Activated CD4-positive, alpha-beta T cell treated with anti-CD3 and anti-CD28 coated beads for 1 hour (primary cell): ENCODE measurements at regions not wholly inside any gene's neighbourhood (a gene's known extent, or its start where the extent isn't known, plus 50 kb on each side); places are given as distances from the start of the nearest gene placed in this dataset.

Source experiments
- DNase-seq: peaks from one replicate; pipeline ENCODE4 v3.0.0-alpha.2; 2020

DNA sequence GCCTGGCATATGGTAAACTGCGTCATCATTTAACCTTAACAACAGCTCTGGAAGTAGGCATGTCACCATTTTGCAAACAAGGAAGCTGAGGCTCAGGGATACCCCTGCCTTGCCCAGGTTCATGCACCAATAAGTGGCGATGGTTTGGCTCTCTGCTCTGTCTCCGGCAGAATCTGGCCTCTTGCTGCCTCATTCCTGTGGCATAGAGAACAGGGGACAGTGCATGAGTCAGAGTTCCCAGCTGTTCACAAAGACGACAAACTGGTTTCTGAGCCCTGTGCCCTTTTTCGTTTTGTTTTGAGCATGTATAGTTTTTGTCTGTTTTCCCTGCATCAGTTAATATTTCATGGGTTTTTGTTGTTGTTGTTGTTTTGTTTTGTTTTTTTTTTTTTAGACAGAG lies 236.8 kb downstream of the OPA1 start:
- no peak for DNase-seq

DNA sequence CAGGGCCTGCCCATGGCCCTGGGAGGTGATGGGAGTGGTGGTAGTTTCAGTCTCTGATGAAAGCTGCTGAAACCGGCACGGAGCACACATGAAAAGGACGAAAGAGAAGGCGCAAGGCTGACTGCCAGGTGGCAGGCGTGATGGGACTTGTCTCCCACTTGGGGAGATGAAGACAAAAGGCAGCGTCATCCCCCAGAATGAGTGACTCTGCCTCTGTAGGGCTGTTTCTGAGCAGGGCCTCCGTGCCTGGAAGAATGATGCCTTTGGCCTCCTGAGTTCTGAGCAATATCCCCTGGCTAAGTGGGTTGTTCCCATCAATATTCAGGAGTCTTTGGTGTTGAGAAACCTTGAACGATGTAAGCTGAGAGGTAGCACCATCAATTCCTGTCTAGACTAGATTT lies 237.8 kb downstream of the OPA1 start:
- DNase-seq = no peak

DNA sequence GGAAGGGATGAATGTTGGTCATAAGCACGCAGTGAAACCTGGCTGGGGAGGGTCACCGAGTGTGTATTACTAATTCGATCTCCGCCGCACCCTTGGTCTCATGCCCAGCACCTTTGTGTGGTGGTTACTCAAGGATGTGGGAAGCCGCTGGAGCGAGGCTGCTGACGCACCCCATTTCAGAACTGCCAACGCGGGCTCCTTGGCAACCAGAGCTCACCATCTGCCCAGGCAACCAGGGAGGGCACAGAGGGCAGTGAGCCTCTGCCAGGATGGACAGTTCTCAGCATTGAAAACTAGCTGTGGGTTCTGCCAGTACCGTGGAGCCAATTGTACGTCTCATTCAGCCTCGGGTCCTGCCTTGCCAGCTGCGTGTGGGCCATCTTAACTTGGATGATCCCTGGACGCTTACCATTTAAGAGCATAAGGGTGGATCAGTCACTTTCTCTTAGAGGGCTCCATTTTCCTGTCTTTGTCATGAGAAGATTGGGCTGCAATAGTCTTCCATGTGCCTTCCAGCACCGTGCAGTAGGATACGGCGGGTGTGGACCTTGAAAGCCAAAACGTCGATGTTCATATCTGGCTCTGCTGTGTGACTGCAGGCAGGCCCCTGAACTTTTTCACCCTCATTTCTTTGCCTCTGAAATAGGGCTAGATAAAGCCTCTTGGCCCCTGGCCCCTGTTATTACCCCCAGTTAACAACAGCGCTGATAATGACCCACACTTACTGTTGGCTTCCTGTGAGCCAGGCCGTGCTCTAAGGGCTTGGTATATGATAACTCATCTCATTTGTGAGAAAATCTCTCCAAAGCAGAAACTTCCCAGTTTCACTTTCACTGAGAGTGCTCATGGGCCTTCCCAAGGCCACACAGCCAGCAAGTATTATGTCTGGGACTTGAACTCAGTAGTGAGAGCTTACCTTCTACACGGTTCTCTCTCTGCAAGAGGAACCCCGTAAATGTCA lies 238.8 kb downstream of the OPA1 start:
- no peak for DNase-seq

DNA sequence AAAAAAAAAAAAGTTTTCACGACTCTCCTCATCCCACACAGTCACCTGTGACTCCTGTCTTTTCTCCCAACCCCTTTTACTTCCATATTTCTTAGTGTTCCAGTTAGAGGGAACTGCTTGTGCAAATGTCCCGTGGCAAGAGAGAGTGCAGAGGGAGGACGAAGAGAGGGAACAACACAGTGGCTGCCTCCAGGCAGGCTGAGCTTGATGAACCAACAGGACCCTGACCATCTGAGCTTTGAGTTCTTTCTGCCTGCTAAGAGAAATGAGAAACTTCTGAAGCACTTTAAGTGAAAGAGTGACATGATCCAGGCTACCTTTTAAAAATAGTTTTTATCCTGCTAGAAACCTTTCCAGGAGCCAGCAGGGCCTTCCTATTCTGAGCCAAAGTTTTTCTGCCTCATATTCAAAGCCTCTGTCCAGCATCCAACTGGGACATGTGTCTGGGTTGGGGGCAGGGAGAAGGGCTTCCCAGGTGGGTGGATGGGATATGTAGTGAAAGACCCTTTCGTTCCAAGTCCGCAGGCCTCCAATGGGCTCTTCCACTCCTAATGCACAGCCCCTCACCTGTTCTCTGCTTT lies 239.9 kb downstream of the OPA1 start:
- DNase-seq = no peak

DNA sequence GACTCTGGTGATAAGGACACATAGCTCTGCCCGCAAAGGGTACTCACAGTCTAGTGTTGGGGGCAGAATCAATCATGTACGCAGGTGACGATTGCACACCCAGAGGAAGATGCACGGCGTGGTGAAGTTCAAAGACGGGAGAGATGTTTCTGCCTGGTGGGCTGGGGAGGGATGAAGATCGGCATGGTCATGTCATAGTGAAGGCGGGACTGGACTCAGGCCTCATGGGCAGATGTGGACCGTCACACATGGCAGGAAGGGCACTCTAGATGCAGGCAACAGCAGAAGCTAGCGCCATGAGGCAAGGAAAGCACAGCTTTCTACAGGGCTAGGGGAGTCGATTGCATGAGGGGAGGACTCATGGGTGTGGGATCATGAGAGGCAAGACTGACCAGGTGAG lies 240.6 kb downstream of the OPA1 start:
- DNase-seq = no peak

DNA sequence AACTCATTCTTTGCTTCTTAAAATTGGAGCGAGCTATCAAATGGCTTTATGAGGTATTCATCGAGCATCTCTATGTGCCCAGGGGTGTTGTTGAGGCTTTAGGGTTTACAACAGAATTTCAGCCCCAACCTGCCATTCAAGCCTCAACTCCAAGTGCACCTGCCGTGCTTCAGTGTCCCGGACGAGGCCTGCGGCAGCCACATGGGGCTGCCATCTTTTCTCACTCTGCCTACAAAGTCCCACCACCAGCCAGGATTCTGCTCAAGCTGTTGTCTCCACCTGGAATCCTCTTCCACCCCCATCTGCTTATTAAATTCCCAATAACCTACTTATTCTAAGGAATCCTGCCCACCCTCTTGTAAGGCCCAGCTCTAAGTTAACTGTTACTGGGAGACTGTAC lies 242.4 kb downstream of the OPA1 start:
- DNase-seq = no peak

DNA sequence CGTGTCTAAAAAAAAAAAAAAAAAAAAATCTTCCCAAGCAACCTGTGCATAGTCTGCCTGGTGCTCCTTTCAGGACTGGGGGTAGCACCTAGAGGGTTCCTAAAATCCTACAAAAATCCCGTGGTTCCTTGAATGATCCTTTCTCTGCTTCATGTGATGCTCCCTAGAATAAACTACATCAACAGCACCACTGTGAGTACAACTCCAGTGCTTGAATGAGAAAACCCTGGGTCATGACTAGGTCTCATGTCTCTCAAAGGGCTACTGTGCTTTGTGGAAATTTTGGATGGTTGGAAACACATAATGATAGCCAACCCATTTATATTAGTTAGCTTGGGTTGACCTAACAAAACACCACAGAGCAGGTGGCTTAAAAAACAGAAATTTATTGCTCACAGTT lies 243.5 kb downstream of the OPA1 start:
- DNase-seq = no peak

DNA sequence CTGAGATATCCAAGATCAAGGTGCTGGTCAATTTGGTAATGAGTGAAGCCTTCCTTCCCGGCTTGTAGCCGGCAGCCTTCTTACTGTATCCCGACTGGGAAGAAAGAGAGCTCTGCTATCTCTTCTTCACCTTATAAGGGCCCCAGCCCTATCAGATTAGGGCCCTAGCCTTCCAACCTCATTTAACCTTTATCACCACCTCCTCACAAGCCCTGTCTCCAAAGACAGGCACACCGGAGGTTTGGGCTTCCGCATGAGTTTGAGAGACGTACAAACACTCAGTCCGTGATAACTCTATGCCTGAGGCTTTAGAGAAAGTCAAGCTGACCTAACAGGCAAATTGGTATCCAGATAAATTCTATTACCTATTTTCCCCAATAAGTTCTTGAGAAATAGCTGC lies 243.9 kb downstream of the OPA1 start:
- DNase-seq = no peak

DNA sequence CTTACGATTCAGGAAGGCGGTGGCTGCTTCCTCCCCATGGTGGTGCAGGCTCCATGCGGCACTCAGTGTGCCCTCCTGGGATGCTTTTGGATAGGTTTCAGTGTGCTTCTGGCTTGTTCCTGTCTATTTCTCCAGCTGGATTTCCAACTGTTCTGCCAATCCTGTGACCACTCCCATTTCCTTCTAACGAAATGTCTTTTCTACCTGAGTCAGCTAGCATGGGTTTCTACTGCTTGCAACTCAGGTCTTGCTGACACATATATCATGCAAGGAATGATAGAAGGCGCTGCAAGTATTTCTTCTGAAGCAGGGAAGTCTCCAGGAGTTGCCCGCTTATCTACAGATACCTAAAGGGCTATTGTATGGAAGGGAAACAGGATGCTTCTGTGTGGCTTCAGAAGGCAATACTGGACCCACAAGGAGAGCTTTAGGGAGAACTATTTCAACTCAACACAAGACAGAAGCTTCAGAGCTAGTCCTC lies 244.4 kb downstream of the OPA1 start:
- DNase-seq = no peak

DNA sequence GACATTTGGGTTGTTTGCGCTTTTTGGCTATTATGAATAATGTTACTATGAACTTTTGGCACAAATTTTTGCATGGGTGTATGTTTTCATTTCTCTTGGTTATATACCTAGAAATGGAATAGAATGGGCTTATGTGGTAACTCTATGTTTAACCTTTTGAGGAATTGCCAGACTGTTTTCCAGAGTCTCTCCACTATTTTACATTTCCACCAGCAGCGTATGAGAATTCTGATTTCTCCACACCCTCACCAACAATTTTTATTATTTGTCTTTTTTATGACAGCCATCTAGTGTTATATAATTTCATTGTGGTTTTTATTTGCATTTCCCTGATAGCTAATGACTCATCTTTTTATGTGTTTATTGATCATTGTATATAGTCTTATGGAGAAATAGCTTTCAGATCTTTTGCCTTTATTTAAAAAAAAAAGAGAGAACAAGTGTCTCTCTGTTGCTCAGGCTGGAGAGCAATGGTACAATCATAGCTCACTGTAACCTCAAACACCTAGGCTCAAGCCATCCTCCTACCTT lies 247.2 kb downstream of the OPA1 start:
- no peak for DNase-seq

DNA sequence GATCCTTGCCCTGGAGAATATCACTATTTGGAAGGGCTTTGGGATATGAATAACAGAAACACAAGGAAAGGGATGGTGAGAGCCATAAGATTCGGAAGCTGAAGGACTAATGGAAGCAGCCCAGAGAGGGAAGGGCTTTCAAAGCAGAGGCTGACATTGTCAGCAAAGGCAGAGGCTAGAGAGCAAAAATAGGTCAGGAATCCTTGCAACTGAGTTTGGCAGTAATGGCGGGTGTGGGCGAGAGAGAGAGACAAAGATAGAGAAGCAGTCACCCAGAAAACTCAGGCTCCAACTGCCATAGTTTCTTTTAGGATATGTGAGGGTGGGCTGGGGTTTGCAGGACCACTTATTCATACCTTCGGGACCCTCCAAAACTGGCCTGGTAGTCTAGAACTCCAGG lies 248.6 kb downstream of the OPA1 start:
- DNase-seq = no peak

DNA sequence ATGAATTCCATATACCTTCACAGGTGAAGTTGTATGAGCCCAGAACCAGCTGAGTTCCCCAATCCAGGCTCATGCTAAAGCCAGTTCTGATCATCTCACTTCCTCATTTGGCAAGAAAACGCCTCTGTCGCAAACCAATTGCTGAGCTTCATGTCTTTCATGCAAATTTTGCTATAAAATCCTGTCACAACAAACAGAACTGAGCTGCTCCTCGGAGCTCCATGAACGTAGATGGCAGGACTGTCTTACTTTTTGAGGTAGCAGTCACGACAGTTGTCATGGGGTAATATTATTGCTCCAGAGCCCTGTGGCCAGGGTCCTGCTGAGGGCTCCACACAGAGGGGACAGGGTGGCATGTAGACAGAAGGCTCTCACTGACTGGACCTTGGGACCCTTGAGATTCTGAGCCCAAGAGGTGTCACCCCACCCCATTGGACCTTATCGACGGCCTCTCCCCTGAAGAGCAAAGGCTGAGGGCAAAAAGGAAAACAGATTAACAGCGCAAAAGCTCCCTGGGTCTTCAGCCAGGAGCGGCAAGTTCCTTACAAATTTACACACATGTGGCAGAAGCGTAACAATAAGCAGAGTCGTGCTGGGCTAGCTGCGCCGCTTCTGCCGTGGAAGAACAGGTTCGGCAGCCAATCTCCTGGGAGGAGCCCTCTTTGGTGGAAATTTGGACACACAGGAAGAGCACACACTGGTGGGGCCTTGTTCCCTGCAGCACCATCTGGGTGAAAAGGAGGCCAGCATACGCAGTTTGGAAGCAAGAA lies 249.2 kb downstream of the OPA1 start:
- DNase-seq = no peak

DNA sequence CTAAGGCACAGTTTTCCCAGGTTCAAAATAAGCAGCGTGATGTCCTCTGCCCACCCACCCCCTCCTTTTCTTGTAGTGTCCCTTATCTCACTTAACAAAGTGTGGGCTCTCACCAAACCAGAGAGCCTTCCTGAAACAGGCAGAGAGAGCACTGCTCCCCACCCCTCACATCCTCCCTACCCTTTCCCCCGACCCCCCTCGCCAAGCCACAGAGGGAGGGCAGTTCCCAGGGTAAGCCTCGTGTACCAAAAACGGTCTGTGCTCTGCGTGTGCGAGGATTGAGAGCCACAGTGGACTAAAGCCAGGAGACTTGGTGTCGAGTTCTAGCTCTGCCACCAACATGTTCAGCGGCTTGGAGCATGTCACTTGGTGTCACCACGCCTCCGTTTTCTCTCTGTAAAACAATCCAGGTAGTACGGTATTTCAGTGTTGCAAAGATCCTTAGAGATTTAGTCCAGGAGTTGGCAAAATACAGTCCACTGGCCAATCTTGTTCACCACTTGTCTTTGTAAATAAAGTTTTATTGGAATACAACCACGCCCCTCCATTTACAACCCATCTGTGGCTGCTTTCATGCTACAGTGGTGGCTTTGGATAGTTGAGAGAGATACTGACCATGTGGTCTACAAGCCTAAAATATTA lies 249.9 kb downstream of the OPA1 start:
- no peak for DNase-seq

DNA sequence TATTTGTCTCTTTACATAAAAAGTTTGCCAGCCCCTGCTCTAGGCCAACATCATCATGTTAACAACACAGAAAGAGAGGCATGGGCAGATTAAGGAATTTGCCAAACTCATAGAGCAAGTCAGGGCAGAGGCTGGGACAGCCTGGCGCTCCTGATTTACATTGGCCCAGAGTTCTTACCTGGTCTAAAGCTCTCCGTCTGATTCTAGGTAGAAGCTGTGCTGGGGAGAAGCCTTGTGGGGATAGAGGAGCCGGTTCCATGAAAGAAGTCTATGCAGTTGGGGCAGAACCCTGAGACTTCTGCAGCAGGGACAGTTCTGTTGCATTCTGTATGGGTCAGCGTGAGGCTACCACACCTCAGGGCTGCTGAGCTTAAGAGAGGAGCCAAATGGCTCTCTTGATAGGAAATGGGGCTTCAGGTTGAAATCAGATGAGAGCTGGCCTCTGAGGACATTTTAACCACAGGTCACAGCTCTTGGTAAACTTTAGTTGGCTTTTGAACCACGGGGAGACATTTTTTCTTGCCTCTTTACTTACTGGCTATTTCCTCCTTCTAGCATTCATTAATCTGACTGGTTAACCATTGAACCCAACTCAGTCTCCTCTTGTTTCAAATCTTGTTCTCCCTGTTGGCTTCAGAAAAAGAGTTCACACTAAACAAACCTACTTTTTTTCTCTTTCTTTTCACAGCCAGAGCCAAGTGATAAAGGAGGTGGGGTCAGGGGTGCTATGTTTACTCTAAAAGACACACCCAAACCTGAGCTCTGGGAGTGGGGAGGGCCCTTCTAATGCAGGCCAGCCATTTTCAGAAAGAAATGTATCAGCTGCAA lies 250.7 kb downstream of the OPA1 start:
- no peak for DNase-seq

DNA sequence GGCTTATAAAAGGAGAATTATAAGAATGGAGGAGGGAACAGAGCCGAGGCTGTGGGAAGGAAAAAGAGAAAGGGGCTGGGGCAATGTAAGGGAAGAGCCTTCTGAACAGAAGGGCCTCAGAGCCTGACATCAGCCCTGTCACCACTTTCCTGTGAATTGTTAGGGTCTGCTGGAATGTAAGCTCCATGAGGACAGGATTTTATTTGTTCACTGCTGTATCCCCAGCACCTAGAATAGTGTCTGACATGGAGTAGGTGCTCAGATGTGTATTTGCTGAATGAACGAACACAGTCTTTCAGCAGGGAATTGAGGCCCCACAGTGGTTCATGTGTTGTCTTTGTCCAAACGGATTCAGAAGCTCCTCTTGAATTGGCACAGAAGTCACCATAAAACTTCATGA lies 251.5 kb downstream of the OPA1 start:
- no peak for DNase-seq

DNA sequence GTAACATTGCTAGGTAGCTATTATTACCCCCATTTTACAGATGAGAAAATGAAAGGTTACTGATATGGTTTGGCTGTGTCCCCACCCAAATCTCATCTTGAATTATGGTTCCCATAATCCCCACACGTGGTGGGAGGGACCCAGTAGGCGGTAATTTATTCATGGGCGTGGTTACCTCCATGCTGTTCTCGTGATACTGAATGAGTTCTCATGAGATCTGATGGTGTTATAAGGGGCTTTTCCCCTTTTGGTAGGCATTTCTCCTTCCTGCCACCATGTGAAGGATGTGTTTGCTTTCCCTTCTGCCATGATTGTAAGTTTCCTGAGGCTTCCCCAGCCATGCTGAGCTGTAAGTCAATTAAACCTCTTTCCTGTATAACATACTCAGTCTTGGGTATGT lies 252.1 kb downstream of the OPA1 start:
- no peak for DNase-seq

DNA sequence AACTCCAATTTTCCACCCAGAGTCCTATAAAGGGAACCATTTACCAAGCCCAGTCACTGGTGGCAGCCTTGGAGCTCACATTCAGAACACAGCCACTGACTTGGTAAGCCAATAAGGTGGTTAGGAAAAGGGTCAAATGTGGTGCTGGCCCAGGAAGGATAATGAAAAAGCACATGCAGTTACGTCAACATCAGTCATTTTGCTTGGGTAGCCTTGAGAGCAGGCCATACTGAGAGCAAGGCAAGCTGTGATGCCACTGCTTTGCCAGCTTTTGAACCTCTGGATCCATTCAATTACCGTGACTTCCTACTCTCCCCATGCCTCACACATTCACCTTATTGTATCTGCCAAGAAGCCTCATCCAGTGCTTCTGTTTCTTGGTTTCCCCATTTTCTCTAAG lies 253.6 kb downstream of the OPA1 start:
- no peak for DNase-seq

DNA sequence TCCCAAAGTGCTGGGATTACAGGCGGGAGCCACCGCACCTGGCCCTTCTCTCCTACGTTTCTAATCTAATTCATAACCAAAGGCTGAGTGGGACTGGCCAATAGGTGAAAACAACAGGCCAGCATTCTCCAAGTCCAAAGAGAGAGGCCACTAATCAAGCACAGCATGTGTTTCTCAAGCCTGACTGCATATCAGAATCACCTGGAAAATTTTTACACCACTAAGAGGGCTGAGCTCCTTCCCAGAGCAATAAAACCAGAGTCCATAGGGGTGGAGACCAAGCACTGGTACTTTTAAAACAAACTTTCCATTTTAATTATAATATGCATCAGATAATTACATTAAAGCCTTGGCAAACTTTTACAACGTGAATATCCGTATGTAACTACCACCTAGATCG lies 254.4 kb downstream of the OPA1 start:
- no peak for DNase-seq

DNA sequence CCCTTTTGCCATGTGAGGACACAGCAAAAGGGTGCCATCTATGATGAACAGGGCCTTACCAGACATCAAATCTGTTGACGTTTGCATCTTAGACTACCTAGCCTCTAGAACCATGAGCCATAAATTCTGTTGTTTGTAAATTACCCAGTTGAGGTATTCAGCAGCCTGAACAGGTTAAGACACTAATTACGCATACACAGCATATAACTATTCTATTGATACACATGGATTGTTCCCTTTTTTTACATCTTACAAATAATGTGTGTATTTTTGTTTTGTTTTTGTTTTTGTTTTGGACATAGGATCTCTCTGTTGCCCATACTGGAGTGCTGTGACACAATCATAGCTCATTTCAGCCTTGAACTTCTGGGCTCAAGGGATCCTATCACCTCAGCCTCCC lies 255.5 kb downstream of the OPA1 start:
- no peak for DNase-seq

DNA sequence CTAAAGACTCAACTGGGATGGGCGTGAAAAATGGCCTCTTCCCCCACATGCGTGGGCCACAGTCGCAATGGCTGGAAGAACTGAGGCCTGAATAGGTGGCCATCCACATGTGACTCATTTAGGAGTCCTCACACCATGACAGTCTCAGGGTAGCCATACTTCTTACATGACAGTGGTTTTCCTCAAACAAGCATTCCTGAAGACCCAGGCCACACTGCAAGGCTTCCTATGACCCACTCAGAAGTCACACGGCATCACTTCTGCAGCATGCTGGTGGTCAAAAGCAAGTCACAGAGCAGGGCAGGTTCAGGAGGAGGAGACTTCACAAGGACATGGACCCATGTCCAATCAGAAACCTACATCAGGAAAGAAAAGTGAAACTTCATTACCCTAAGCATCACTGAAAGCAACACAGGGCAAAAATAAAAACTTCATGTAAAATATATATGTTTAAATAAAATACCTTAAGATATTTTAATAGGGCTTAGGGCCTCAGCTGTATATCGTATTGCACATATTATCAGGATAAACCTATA lies 257.1 kb downstream of the OPA1 start:
- DNase-seq = no peak

DNA sequence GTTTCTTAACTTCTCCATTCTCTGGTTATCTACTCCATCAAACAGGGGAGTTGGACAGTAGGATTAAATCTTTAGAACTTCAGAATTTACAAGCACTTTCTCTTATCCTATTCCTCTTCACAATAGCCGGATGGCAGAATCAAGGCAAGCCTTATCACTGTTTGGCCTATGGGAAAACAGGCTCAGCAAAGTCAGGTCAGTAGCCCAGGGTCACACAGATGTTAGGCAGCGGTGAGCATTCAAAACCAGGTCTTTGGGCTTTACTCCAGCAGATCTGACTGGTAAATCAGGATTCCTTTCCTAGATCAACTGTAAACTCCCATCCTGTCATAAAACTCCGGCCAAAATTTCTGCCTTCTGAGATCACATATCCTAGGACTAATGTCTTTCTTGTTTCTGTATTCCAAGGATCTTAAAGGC lies 258.4 kb downstream of the OPA1 start:
- DNase-seq = no peak
